ENCODE measurements at regions not wholly inside any gene's neighbourhood (a gene's known extent, or its start where the extent isn't known, plus 50 kb on each side); places are given as distances from the start of the nearest gene placed in this dataset.

DNA sequence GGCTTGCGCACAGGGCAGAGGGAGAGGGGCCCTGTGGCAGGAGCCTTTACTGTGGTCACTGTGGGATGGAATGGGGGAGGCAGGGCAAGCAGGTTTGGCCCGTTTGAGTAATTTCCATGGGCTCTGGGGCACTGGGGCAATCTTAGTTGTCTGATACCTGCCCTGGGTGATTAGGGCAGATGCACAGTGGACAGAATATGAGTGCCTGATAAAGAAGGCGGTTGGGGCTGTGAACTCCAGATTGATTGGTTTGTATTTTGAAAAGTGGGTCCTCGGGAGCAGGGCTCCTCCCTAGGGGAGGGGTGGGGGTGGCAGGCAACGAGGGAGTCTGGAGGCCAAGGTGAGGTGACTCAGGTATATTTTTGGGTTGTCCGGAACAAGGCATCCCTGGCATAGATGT, 247.5 kb downstream of the NSG2 start:
- DNase-seq = no peak

DNA sequence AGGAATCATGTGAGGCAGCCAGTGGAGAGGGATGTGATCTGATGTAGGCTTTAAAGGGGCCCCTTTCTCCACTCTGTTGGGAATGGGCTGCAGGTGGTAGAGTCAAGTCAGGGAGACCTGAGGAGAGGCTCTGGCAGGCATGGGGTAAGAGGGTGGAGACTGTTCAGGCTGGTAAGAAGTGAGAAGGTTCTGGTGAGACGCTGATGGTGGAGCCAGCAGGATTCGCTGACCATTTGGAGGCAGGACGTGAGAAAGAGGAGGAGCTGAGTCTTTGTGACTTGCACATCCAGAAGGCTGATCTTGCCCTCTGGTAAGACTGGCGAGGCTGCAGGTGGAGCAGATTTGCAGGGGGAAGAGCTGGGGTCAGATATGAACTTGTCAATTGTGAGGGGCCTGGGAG, 248.0 kb downstream of the NSG2 start:
- DNase-seq = no peak

DNA sequence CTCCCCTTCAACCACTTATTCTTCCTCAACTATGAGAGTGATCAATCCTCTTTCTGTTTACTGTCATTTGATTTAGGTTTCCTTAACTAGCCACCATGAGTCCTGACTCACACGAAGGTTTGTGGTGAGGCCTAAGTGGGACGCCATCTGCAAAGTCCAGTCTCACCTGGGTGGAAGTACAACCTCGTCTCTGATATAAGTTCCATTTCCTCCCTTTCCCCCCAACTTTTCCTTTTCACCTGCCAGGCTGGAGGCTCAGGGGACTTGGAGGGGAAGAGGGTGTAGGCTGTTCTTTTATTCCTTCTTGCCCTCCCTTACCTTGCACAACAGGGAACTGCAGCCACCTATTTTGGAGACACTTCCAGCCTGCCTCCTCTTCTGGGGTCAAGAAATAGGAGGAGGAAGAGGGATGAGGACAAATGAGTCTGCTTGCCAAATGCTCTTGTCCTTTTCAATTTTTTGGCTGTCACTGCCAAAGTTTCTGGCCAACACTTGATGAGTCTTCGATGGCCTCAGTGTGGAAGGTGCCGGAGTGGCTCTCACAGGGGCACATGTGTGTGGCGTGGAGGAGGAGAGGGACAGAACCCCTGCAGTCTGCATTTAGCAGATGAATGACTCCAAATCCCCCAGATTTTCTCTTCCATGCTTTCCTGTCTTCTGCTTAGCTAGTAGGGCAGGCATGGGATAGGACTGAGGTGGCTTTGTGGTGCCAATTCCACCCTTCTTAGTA, 249.6 kb downstream of the NSG2 start:
- no peak for DNase-seq

DNA sequence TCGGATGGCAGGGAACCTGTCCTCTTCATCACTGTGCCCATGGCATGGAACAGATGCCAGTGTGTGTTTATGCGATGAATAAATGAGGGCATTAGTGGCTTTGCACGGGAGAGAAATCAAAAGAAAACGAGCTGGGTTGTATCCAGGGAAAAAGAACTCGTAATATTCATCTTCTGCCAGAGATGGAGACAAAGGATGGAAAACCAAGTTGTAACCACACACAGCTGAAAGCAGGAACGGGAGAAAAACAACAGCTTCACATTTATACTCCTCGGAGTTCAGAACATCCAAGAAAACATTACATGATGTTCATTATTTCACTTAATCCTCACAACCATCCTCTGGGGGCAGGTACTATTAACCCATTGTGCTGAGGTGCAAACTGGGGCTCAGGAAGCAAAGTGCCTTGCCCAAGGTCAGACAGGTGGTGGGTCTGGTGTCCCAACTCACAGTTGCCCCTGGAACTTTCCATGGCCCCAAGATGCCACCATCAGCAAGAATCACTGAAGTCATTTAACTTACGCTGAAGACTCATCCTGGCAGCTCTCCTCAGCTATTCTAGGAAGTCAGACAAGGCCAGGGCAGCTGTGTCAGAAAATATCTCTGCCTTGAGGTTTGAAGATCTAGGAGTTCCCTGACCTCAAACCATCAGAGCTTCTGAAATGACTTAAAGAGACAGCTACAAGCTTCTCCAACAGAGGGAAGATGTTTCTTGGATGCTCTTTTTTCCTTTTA, 250.4 kb downstream of the NSG2 start:
- DNase-seq = no peak

DNA sequence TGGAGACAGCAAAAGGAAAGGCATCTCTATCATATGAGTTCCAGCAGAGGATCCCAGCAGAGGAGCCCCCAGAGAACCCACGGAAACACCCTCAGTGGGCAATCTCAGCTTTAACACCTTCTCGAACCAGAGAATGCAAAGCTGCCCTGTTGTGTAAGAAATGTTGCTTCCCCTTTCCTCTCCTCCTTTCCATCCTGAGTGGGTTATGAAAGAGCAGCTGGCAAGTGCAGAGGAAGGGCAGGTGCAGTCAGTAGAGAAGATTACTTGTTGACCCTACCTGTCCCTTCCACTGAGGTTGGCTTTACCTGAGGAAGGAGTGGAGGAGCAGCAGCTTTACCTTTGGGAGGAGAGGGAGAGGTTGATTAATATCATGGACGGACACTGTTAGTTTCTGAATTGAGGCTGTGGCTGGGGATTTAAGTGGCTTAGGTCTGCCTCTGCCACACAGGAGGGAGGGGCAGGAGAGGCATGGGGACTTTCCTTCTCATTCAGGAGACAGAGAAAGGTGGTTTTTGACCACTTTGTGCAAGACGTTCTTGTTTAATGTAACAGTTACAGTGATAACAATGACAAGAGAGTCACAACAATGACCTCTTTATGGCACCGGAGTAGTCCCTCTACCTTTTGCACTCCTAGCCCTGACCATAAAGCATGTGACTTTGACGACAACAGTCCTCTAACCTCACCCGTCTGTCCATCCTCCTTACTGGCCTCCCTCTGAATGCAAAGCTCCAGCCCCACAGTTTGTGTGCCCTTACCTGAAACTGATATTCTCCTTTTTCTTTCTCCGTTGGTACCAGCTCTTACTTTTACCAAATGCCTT, 254.8 kb downstream of the NSG2 start:
- no peak for DNase-seq

DNA sequence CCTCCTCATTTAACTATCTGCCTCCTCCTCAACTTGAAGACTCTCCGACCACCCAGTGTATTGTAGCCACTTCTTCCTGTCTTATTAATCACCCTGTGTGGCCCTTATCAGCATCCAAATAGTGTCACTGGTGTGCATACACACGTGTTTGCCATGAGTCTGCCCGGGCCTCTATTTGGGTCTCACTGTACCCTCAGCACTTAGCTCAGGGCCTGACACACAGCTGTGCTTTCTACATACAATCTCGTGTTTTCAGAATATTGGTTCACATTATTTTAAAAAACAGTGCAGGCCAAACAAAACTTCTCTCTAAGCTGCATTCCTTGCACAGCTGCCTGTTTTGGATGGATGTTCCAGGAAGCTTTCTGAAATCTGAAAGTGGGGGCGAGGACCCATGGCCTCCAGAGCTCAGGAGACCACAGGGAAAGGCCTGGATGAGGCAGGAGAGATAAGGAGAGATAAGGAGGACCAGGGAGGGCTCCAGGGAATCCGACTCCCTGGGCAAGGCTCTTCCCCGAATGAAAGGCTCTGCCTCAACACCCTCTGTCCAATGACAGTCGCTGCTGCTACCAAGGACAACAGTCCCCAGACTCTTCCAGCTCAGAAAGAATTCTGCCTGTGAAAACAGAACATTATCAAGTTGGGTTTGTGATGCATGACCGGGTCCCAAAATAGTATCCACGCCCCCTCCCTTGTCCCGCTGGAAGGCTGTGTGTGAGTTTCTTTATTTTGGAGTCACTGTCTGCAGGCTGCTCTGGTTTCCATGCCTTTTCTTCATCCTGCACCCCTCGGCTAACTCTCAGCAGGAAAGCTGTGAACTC, 255.6 kb downstream of the NSG2 start:
- DNase-seq = no peak

DNA sequence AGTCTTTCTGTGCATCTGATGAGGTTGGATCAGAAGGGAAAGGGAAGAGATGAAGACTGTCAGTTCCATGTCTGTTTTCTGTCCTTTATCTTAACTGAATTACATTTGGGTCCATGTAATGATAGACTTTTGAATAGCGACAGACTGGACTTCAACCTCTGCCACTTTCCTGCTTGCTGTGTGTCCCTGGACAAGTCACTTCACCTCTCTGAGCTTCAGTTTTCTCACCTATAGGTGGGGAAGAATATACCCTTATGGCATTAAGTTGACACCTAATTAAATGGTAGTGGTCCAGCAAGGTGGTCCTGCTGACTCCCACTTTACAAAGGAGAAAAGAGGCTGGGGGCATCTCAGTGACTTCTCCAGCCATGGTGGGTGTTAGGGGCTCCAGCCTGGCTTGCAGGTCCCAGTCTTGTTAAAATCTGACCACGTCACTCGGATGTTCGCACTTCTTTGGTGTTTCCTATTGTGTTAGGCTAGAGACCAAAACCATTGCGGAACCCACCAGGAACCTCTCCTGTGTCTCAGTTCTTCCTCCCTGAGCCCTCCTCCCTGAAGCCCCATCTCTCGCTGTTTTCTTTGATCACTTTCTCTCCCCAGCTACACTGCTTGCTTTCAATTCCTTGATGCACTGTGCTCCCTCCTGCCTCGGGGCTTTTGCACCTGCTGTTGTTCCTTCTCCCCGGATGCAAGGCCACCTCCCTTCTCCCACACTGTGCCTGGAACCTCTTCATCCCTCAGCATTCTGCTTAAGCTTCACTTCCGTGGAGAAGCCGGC, 256.5 kb downstream of the NSG2 start:
- DNase-seq = no peak

DNA sequence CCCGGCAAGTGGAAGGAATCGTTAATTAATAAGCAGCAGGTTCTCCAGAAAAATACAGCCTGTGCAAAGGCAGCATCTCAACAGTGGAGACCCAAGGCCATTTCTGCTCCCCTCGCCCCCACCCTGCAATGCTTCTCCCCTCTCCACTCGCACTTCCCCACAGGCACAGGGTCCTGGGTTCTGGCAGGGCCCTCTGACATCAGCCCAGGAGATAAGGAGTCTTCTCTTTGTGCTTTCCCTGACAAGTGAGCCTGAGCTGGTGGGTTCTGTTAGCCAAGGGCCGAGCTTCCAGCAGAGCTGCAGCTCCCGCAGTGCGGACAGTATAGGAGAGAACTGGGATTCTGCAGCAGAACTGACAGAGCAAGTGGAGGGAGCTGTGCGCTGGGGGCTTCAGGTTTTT, 257.5 kb downstream of the NSG2 start:
- no peak for DNase-seq

DNA sequence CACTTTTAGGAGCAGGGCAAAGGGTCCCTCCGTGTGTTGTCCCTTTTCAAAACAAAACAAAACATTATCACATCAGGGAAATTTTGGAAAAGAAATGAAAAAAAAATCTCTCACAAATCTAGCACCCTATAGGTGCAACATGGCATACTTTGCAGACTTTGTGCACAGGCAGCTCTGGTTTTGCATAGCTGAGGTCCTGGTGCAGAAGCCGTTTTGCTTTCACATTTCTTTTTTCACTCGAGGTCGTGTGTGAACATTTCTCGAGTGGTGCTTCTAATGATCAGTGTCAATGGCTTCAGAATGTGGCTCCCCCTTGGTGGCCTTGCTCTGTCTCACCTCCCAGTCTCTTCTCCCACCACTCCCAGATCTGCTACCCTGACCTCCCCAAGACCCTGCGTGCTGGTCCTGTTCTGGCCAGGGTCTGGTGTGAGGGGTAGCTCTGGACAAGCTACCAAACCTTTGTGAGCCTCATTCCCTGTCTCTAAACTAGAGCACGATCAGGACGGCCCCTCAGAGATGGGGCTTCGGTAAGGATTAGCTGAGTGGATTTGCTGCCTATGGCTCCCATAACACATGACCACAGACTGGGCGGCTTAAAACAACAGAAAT, 258.0 kb downstream of the NSG2 start:
- DNase-seq = no peak

DNA sequence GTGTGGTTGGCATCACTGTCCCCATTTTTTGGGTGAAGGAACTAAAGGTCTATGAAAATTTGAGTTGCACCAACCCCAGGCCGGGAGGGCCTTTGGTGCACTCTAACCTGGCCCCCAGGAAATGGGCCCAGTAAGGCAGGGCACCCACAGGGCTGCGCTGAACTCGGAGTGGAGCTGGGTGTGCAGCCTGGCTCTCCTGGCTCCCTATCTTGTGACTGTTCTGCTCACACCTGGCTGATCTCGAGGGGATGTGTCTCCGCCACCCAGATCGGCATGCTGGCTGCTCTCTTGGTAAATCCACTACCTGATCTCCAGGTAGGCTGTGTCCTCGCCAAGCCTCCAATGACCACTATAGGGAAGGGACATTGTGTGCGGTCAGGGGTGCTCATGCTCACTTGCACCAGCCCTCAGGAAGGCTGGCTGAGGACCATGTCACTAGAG, 259.8 kb downstream of the NSG2 start:
- no peak for DNase-seq

DNA sequence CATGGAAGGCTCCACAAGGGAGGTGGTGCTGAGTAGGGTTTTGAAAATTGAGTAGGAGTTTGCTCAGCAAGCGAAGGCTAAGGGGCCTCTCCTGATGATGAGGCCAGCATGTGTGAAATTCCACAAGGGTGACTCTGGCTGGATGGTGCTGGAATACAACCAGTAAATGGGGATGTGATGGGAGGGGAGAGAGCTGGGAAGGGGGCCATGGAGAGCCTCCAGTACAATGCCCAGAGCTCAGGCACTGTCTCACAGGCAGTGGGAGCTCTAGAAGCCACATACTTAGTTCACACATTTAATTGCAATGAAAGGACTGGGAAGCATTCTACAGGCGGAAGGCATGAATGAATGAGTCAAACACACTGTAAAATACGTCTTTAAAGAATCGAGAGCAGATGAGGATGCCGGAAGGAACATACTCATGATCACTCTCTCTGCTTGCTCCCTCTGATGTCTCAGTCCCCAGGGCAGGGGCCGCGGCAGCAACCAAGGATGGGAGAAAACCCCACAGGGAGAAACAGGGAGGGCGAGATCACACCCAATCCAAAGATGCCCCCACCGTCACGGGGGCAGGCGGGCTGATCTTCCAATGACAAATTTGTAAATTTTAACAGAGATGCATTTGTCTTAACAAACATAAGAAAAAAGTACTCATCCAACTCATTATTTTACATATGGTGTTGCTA, 261.0 kb downstream of the NSG2 start:
- no peak for DNase-seq

DNA sequence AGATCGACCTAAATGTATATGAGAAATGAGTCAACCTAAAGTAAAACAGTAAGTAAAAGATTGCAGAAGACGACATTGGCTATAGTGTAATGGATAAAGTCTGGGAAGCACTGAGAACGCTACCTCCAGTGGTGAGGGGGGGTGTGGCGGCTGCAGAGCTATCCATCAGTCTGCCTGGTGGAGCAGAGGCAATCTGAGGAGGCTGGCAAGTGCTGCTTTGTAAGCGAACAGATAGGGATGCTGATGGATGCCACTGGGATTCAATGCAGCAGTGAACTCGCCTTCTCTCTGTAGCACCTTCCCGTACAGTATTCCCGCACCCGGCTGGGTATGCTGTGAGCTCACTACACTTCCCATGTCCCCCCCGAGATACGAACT, 261.5 kb downstream of the NSG2 start:
- no peak for DNase-seq

DNA sequence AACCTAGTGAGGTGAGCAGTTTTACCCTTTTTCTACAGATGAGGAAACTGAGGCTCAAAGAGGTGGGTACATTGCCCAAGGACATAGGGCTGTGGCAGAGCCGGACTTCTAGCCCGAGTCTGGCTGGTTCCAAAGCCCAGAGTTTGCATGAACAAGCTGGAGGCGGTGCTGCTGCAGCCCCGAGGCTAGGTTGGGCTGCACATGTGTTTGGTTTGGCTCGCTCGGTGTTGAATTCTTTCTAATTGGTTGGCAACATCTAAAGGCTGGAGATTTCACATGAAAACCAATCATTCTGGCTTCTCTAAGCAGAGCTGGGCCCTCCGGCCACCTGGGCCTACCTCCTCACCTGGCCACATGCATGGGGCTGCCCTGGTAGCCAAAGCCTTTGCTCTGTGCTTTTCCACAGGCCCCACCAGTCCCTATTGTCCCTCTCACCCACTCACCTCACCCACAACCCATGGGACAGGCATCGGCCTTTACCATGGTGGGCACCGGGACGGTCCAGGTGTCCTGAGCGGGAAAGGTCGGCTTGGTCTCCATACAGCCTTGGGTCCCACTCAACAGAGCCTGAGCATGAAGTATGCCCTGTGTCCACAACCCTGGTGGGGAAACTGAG, 262.3 kb downstream of the NSG2 start:
- DNase-seq = no peak

DNA sequence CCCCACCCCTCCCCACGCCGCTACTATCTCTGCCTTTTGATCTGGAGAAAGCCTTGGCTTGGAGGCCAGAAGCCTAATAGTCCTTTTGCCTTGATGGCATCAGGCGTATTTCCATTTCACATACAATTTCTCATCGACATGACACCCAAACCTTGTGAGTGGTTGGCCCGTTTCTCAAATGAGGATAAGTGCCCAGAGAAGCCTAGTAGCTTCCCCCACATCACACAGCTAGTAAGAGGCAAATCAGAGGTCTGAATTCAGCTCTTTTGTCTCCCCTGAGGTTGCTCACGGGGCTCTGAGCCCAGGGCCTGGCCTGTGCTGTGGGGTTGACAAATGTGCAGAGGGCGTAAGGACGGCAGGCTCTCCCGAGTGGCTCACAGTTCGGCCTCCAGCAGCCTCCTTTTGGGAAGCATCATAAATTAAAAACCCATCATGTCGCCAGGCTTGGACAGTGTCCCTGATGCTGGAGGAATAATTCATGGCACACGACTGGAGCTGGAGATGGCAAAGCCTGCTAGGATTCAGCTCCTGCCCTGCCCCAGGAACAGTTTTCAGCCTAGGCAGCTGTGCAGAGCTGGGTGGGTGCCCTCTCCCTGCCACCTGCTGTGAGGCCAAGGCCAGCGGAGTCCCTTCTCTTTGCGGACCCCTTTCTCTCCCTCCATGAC, 263.8 kb downstream of the NSG2 start:
- DNase-seq = no peak

DNA sequence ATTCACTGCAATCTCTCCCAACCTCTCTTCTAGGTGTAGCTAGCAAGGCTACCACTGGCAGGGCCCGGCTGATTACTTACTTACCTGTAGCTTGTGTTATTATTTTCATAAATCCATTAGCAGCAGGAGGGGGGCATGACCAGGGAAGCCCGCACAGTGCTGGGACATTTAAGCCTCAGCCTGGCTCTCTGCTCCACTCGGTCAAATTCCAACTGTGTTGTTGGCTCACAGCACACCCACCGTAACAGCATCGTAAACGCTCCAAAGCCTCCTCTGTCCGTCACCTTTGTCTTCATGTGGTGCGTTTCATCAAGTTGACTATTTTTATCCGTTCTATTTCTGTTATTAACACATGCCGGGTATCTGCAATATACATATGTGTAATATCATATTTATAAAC, 264.7 kb downstream of the NSG2 start:
- no peak for DNase-seq

DNA sequence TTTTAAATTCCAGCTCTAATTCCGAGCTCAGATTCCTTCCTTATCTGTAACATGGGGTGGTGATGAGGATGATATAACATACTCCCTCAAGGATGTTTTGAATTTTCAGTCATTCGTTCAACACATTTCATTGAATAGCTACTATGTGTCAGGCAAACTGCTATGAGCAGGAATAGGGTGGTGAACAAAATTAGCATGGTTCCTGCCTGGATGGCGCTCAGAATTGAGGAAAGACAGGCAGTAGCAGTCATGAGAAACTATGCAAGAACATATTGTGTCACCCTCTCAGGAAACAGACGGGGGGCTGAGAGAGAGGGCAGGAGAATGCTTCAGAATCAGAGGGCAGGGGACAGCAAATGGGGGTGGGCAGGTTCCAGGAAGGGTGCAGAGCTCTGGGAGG, 265.2 kb downstream of the NSG2 start:
- no peak for DNase-seq

DNA sequence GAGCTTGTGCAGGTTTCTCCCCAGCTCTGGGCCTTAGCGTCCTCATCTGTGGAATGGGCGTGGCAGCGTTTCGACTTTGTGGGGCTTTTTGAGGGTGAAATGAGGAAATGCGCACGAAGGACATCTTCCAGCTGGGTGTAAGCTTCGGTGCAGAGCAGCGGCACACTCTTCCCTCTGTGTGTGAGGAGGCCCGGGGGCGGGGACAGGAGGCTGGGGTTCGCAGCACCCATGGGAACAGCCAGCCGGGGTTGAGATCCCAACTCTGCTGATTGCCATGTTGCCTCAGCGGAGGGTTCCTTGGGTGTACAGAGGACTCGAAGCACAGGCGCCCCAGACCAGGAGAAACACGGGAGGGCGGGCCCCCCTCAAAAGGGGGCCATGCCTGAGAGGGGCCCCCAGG, 265.6 kb downstream of the NSG2 start:
- no peak for DNase-seq

DNA sequence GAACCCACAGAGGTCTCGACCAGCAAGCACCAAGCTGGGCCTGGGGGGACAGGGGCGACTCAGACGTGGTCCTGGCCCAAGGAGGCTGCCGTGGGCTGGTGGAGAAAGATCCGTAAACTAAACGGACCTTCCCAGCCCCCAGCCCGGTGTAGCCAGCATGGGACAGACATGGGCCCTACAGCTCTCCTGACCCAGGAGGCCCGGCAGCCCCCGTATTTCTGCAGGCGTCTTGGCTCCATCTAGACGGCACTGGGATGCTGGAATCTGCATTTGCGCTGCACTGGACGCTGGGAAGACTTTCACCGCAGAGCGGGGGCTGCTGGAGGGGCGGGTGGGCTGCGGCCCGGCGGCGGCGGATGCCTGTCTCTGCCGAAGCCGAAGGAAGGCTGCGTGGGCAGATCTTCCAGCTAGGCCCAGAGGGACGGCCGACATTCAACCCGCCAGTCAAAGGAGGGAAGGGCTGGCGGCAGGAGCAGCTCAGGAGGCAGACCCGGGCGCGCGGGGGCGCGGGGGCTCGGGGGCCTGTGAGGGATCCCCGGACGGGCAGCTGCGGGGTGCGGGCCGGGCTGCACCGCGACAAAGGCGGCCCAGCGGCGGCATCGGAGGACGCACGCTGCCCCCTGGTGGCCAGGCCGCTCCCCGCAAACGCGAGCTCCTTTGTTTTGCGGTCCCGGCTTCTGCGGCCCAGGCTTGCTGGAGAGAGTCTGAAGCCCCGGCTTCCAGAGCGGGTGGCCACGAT, 266.2 kb downstream of the NSG2 start:
- DNase-seq = no peak

DNA sequence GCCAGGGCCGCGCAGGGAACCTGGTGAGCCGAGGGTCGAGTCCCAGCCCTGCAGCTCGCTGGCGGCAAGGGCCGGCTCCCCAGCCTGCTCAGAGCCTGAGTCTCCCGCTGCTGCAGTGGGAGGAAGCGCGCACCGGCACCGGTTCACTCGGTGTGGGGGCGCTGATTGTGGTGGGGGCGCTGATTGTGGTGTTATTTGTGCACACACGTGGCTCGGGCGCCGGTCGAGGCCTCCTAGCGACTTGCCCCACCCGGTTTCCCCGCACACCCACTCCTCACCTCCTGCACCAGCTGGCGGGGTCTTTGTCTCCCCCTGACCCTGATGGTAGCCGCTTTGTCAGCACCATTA, 266.7 kb downstream of the NSG2 start:
- DNase-seq = no peak

Measured in NCI-H1436 treated with DMSO at 0.1 percent for 48 hours (cell line).